ENCODE measurements at regions not wholly inside any gene's neighbourhood (a gene's known extent, or its start where the extent isn't known, plus 50 kb on each side); places are given as distances from the start of the nearest gene placed in this dataset.
"Not testable (repeated sequence)": the region's sequence is repeated elsewhere in the genome, so short reads cannot be mapped to it uniquely, and the experiment has no call there.

- not testable (repeated sequence) for TF ChIP-seq CTCF (IDR thresholded peaks at IDR 0.05; ENCODE audit: low read depth, low read length, poor library complexity, severe bottlenecking); EZH2phosphoT487 (IDR thresholded peaks at IDR 0.05; ENCODE audit: borderline replicate concordance, low read length)
These were observed 80.7 kb downstream of the SDR9C7 start for GRCh38 chr12:56853392-56853978.
